Astrocyte (in vitro differentiated cells and primary cell): ENCODE measurements at regions not wholly inside any gene's neighbourhood (a gene's known extent, or its start where the extent isn't known, plus 50 kb on each side); places are given as distances from the start of the nearest gene placed in this dataset.

Experiments used
- DNase-seq: peaks from one replicate; pipeline ENCODE4 v3.0.0-alpha.2; 2010; ENCODE audit warnings: low read depth
- FAIRE-seq: peaks from 2 replicates; lab custom pipeline; 2011; peaks lifted over from hg19 to GRCh38; lab: Jason Lieb, UNC
- H2AFZ ChIP-seq: 2 replicates; pipeline ENCODE4 v1.6.0; 2012; ENCODE audit warnings: low read depth, low read length, inconsistent platforms
- H3K27ac ChIP-seq: 2 replicates; pipeline ENCODE4 v1.5.1; 2011; ENCODE audit warnings: low read depth, low read length, inconsistent platforms
- H3K27me3 ChIP-seq: 2 replicates; pipeline ENCODE4 v1.6.0; 2011; ENCODE audit warnings: low read length, inconsistent platforms; ENCODE audit not compliant: insufficient read depth
- H3K36me3 ChIP-seq: 2 replicates; pipeline ENCODE4 v1.5.1; 2011; ENCODE audit warnings: low read length, inconsistent platforms; ENCODE audit not compliant: insufficient read depth
- H3K4me1 ChIP-seq: 2 replicates; pipeline ENCODE4 v1.5.1; 2011; ENCODE audit warnings: low read length, inconsistent platforms; ENCODE audit not compliant: insufficient read depth
- H3K4me2 ChIP-seq: 2 replicates; pipeline ENCODE4 v1.6.0; 2012; ENCODE audit warnings: low read length, inconsistent platforms
- H3K4me3 ChIP-seq: 2 replicates; pipeline ENCODE4 v1.5.1; 2011; ENCODE audit warnings: low read depth, mild to moderate bottlenecking, low read length, inconsistent platforms; ENCODE audit not compliant: insufficient read depth
- H3K79me2 ChIP-seq: 2 replicates; pipeline ENCODE4 v1.6.0; 2012; ENCODE audit warnings: mild to moderate bottlenecking, low read length, inconsistent platforms; ENCODE audit not compliant: insufficient read depth
- H3K9ac ChIP-seq: 2 replicates; pipeline ENCODE4 v1.6.0; 2012; ENCODE audit warnings: mild to moderate bottlenecking, low read length, inconsistent platforms
- H3K9me3 ChIP-seq: 2 replicates; pipeline ENCODE4 v1.5.1; 2012; ENCODE audit warnings: low read depth, mild to moderate bottlenecking, low read length, inconsistent platforms; ENCODE audit not compliant: insufficient read depth
- H4K20me1 ChIP-seq: 2 replicates; pipeline ENCODE4 v1.6.0; 2012; ENCODE audit warnings: low read length, inconsistent platforms; ENCODE audit not compliant: insufficient read depth
- H3K27ac Mint-ChIP-seq: one replicate; pipeline ENCODE4 v1.8.0; 2021; ENCODE audit warnings: mild to moderate bottlenecking, mixed read lengths; ENCODE audit not compliant: unreplicated experiment
- H3K27me3 Mint-ChIP-seq: one replicate; pipeline ENCODE4 v1.8.0; 2021; ENCODE audit warnings: low read depth, mixed read lengths; ENCODE audit not compliant: unreplicated experiment
- H3K36me3 Mint-ChIP-seq: one replicate; pipeline ENCODE4 v1.8.0; 2021; ENCODE audit warnings: low read depth, mixed read lengths; ENCODE audit not compliant: unreplicated experiment
- H3K4me1 Mint-ChIP-seq: one replicate; pipeline ENCODE4 v1.8.0; 2021; ENCODE audit warnings: low read depth, mixed read lengths; ENCODE audit not compliant: unreplicated experiment
- H3K4me3 Mint-ChIP-seq: one replicate; pipeline ENCODE4 v1.8.0; 2021; ENCODE audit warnings: mild to moderate bottlenecking, moderate library complexity, mixed read lengths; ENCODE audit not compliant: unreplicated experiment
- H3K9me3 Mint-ChIP-seq: one replicate; pipeline ENCODE4 v1.8.0; 2021; ENCODE audit warnings: mild to moderate bottlenecking, mixed read lengths; ENCODE audit not compliant: unreplicated experiment
- CTCF ChIP-seq: IDR thresholded peaks from 2 replicates; pipeline ENCODE4 v1.5.1; 2011; ENCODE audit warnings: low read depth, mild to moderate bottlenecking, inconsistent platforms, low read length, moderate library complexity; ENCODE audit not compliant: insufficient read depth
- EZH2 ChIP-seq: IDR thresholded peaks from 2 replicates; pipeline ENCODE4 v1.6.1; 2012; ENCODE audit warnings: mild to moderate bottlenecking, low read length, inconsistent platforms; ENCODE audit not compliant: insufficient read depth

- no peak overlapping the region for H3K4me2 ChIP-seq
- H2AFZ ChIP-seq: no peak overlapping the region
- H3K4me1 ChIP-seq: no peaks in the 10 kb centered on the region
- H3K9me3 ChIP-seq: no peaks in the 10 kb centered on the region
- no peak for DNase-seq
- no peaks in the 10 kb centered on the region for H3K36me3 Mint-ChIP-seq
- H3K27ac ChIP-seq: no peak overlapping the region
- H3K9ac ChIP-seq: no peak overlapping the region
- H3K4me1 Mint-ChIP-seq: peaks cover 2% of the 10 kb centered on the region
- no peaks in the 10 kb centered on the region for H3K27me3 ChIP-seq
- H3K36me3 ChIP-seq: no peaks in the 10 kb centered on the region
- H4K20me1 ChIP-seq: no peaks in the 10 kb centered on the region
- no peak overlapping the region for H3K4me3 Mint-ChIP-seq
- TF ChIP-seq CTCF (no peak), EZH2 (no peak)
- H3K79me2 ChIP-seq: no peaks in the 10 kb centered on the region
- H3K27ac Mint-ChIP-seq: no peak overlapping the region
- FAIRE-seq: no peak
- no peaks in the 10 kb centered on the region for H3K9me3 Mint-ChIP-seq
- no peak overlapping the region for H3K4me3 ChIP-seq
- peaks cover 3% of the 10 kb centered on the region for H3K27me3 Mint-ChIP-seq
These were observed 143.6 kb upstream of the HNRNPA3 start for GRCh38 chr2:177068967-177069366.

- Histone ChIP-seq H3K27me3 (no peaks in the 10 kb centered on the region), H3K4me1 (no peaks in the 10 kb centered on the region), H4K20me1 (no peaks in the 10 kb centered on the region), H3K36me3 (no peaks in the 10 kb centered on the region), H3K27ac (no peak overlapping the region), H3K4me2 (no peak overlapping the region), H2AFZ (no peak overlapping the region), H3K79me2 (no peaks in the 10 kb centered on the region), H3K9ac (no peak overlapping the region), H3K9me3 (no peaks in the 10 kb centered on the region), H3K4me3 (no peak overlapping the region)
- Mint-ChIP-seq H3K36me3 (no peaks in the 10 kb centered on the region), H3K27ac (no peak overlapping the region), H3K4me3 (no peak overlapping the region), H3K27me3 (peaks cover 5% of the 10 kb centered on the region), H3K9me3 (no peaks in the 10 kb centered on the region), H3K4me1 (peaks cover 6% of the 10 kb centered on the region)
- TF ChIP-seq CTCF: no peak
- TF ChIP-seq EZH2: no peak
- FAIRE-seq (no peak), DNase-seq (no peak)
These were observed 140.5 kb upstream of the HNRNPA3 start for GRCh38 chr2:177072090-177072489.

- Histone ChIP-seq H3K79me2 (no peaks in the 10 kb centered on the region), H3K9ac (no peak overlapping the region), H3K4me2 (no peak overlapping the region), H3K4me3 (no peak overlapping the region), H3K36me3 (no peaks in the 10 kb centered on the region), H3K27ac (no peak overlapping the region), H3K9me3 (no peaks in the 10 kb centered on the region), H4K20me1 (no peaks in the 10 kb centered on the region), H3K4me1 (no peaks in the 10 kb centered on the region), H2AFZ (no peak overlapping the region), H3K27me3 (no peaks in the 10 kb centered on the region)
- Mint-ChIP-seq H3K9me3 (no peaks in the 10 kb centered on the region), H3K27me3 (peaks cover 5% of the 10 kb centered on the region), H3K36me3 (no peaks in the 10 kb centered on the region), H3K4me1 (peaks cover 6% of the 10 kb centered on the region), H3K27ac (no peak overlapping the region), H3K4me3 (no peak overlapping the region)
- TF ChIP-seq EZH2 (no peak), CTCF (no peak)
- FAIRE-seq (no peak), DNase-seq (no peak)
These were observed 139.0 kb upstream of the HNRNPA3 start for GRCh38 chr2:177073611-177074010.
